Activated CD8-positive, alpha-beta memory T cell treated with anti-CD3 and anti-CD28 coated beads, Interleukin-2, amount 50 U/mL, for 4 hours (primary cell): ENCODE measurements at regions not wholly inside any gene's neighbourhood (a gene's known extent, or its start where the extent isn't known, plus 50 kb on each side); places are given as distances from the start of the nearest gene placed in this dataset.
"Not testable (repeated sequence)": the region's sequence is repeated elsewhere in the genome, so short reads cannot be mapped to it uniquely, and the experiment has no call there.

Experiments
- DNase-seq: peaks from one replicate; pipeline ENCODE4 v3.0.0-alpha.2; 2020

DNA sequence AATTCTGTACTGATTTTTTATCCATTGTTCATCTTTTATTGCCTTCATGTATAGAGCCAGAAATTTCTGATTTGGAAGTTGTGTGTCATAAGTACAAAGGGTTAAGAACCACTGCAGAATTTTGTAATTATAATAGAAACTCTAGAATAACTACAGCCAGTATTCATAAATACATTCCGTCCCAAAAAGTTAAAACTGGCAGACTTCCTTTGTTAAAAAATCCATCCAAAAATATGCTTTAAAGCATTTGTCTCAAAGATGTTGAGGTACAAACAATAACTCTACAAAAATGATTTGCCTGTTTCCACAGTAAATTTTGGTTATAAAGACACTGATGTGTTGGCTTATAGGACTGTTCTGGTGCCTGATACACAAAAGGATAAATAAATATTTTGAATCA, 436.6 kb downstream of the DTWD2 start:
- DNase-seq: no peak

GRCh38 chr5:118551031-118551430, 437.3 kb downstream of the DTWD2 start:
- DNase-seq: no peak

- no peak for DNase-seq
Measured at GRCh38 chr5:118548761-118549720, 439.3 kb downstream of the DTWD2 start.

DNA sequence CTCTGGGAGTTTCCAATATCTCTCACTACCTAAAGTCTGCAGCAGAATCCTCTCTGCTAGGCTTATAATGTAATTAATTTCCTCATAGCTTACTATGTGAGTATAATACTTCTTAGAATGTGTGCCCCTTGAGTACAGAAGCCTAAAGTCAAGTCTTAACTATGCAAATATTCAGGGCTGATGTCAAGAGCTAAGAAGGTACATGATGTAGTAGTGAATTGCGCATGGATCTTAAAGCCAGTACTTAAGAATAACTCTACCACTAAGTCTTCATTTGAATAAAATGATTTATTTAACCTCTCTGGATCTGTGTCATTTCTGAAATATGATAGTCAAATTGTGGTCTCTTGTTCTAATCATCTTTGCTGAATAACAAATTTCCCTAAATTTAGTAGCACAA, 442.9 kb downstream of the DTWD2 start:
- no peak for DNase-seq

- no peak for DNase-seq
Measured at GRCh38 chr5:118544887-118545449, 443.4 kb downstream of the DTWD2 start.

GRCh38 chr5:118533923-118534322, 454.4 kb downstream of the DTWD2 start:
- DNase-seq: no peak

DNA sequence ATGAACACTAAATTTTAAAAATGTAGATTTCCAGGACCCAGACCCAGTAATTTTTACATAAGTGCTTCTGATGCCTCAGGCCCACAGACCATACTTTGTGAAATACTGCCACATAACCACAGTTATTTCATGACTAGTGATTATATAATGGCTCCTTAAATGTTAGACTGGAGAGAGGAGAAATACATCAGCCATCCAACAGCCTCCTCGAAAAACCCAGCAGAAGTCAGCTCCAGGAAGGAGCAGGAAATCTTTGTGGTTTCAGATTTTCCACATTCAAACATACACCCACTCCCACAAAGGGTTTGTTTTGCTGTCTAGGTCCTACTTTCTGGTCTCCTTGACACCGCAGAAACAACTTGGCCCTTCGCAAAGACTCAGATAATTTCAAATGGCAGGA, 455.2 kb downstream of the DTWD2 start:
- DNase-seq: no peak

- no peak for DNase-seq
Measured at GRCh38 chr5:118531276-118531675, 457.1 kb downstream of the DTWD2 start.

- DNase-seq: no peak
Measured at GRCh38 chr5:118529361-118530144, 458.8 kb downstream of the DTWD2 start.

DNA sequence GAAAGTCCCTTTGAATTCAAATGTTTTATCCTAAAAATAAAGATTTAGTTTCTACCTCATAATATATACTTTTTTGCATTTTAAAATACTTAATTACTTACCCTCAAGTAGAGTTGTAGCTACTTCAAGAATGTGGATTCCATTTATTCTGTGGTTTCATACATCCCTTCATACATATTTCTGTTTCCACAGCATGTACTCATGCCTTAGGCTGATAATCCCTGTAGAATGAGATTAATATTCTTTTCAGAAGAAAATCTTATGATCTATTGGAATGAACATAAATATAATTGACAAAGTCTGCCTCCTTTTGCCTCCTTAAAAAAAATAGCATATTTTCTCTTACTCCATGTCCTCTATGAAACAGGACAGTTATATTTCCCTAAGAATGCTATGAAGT, 465.7 kb downstream of the DTWD2 start:
- no peak for DNase-seq

- no peak for DNase-seq
Measured at GRCh38 chr5:118520771-118521415, 467.5 kb downstream of the DTWD2 start.

DNA sequence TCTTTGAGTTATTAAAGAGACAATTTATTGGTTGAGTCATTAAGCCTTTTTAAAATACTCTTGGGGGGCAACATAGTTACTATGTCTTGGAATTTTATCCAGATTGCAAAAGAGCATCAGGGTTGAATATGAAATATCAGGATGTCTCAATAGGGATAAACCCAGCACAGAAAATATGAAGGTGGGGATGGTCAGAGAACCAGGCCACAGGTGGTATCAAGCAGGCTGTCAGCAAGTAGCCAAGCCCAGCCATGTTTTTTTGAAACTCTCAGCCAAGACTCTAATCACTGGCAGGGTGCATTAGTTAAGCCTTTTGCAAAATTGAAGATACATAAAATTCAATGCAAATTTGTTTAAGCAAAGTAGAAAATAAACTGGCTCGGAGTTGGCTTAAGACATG, 468.9 kb downstream of the DTWD2 start:
- no peak for DNase-seq

GRCh38 chr5:118518720-118519119, 469.6 kb downstream of the DTWD2 start:
- no peak for DNase-seq

- no peak for DNase-seq
Measured at GRCh38 chr5:118511846-118512245, 476.5 kb downstream of the DTWD2 start.

DNA sequence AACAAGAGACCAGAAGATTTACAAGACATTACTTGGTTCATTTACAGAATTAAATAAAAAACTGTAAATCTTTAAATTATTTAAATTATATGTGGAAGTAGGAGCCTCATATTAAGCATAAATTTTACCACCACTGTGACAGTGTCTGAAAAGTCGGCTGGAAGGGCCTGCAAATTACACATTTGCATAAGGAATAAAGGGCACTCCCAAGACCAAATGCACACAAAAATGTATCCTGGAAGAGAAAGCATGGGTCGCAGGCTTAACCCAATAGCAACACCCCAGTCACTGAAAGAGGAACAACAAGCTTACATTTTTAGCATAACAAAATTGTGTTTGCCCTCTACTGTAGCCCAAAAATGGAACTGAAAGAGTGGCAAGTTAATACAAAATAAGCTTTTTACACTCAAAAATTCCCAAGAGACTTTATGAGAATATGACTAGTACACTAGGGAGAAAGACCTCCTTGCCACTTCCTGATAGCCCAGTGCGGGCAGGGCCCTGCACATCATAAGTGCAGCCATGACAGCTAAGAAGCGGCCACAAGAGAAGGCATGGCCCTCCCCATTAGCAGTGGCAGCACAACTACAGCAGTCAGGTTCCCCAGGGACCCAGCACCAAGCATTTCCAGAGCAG, 482.0 kb downstream of the DTWD2 start:
- no peak for DNase-seq

- DNase-seq: not testable (repeated sequence)
Measured at GRCh38 chr5:118502232-118502631, 486.1 kb downstream of the DTWD2 start.

DNA sequence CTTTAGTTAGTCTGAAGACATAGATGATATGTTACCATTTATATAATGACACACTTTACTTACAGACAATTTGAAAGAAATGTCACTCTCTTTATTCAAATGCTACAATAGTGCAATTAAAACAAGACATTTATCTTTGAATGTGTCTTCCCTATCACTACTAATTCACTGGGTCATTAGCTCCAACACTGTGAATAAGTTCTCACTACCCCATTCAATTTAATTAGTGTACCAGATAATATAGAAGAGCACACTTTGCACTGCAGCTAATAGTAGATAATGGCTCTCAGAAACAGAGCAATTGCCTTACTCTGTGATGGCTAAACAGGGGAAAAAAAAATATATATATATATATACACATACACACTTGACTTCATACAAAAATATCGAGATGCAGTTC, 497.0 kb downstream of the DTWD2 start:
- no peak for DNase-seq

GRCh38 chr5:118486647-118487225, 501.6 kb downstream of the DTWD2 start:
- DNase-seq: no peak

DNA sequence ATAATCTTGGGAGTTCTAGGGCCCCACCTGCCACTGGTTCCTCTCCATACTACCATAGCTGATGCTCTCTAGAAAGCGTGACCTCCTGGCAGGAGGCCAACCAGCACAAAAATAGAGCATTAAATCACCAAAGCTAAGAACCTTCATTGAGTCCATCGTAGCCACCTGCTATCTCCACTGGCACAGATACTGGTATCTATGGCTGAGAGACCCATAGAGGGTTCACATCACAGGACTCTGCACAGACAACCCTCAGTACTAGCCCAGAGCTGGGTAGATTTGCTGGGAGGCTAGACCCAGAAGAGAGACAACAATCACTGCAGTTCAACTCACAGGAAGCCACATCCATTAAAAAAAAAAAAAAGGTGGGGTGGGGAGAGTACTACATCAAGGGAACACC, 509.1 kb downstream of the DTWD2 start:
- no peak for DNase-seq

GRCh38 chr5:118478852-118479251, 509.5 kb downstream of the DTWD2 start:
- no peak for DNase-seq

- DNase-seq: no peak
Measured at GRCh38 chr5:118468085-118468484, 520.3 kb downstream of the DTWD2 start.

DNA sequence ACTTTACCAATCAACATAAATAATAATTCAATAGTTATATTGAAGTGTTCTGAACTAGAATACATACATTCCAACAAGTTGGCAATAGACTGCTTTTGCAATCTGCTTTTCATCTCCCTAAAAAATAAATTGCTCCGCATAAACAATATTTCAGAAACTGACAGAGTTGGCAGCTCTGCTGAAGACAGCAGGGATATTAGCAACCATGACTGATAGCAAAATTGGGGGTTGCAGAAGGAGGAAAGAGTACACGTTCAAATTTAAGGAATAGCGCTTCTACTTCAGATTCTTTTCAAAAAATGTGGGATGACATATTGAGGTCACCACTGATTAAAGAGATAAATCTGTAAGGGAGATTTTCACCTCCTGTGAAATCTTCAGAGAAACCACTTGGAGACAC, 521.2 kb downstream of the DTWD2 start:
- DNase-seq: no peak
